K562 (cell line): ENCODE measurements at regions not wholly inside any gene's neighbourhood (a gene's known extent, or its start where the extent isn't known, plus 50 kb on each side); places are given as distances from the start of the nearest gene placed in this dataset.

Source experiments
- ATAC-seq: fragments of 200-7000 bp; cut with Tn5 transposase; 3 replicates; pipeline ENCODE4 v1.9.1; 2020; ENCODE audit warnings: moderate library complexity
- BruUV-seq: library from RNA; stranded (reverse); fragments of 400-500 nt; replicated peaks from 2 replicates; lab custom pipeline; 2021; lab: Mats Ljungman, UMichigan
- CTCF ChIA-PET: fragments of 300-600 bp; formaldehyde crosslinking; extraction: SDS; loops from one replicate; lab custom pipeline; 2021; ENCODE audit warnings: low intra/inter-chr PET ratio; lab: Yijun Ruan, JAX
- POLR2A ChIA-PET: fragments of 300-600, 350-650 bp; sonication (Branson Sonifier 250); formaldehyde crosslinking; extraction: SDS; loops from one replicate; lab custom pipeline; 2021; ENCODE audit warnings: antibody characterized with exemption, inconsistent platforms; lab: Yijun Ruan, JAX
- DNase-seq, 4 experiments: peaks; one replicate each; pipeline versions ENCODE4 v3.0.0 to v3.0.0-alpha.2; 2011 to 2018; ENCODE audit warnings: low spot score in 3 of 4, mixed read lengths in 3 of 4; ENCODE audit errors: extremely low read depth in 1 of 4
- FAIRE-seq: peaks from 2 replicates; lab custom pipeline; 2011; peaks lifted over from hg19 to GRCh38; lab: Jason Lieb, UNC
- H2AFZ ChIP-seq: 2 replicates; pipeline ENCODE4 v1.6.0; 2011; ENCODE audit warnings: low read depth, low read length, control low read depth, inconsistent platforms
- H3K27ac ChIP-seq: fragments of 200-600 bp; 3 replicates; pipeline ENCODE4 v1.8.0; 2011; ENCODE audit warnings: low read depth, mild to moderate bottlenecking, control low read depth, inconsistent platforms, low read length, moderate library complexity, mixed read lengths; ENCODE audit errors: extremely low read depth
- H3K27me3 ChIP-seq, 2 experiments: fragments of 300-600 bp in 1 of 2; 2 replicates in 1 of 2; 3 replicates in 1 of 2; pipeline versions ENCODE4 v1.6.0 to v1.8.0; 2011; ENCODE audit warnings: inconsistent platforms in 2 of 2, low read length in 2 of 2, mild to moderate bottlenecking in 1 of 2, mixed read lengths in 1 of 2, moderate library complexity in 1 of 2; ENCODE audit not compliant: control insufficient read depth in 2 of 2, insufficient read depth in 2 of 2
- H3K36me3 ChIP-seq: fragments of 300-600 bp; 3 replicates; pipeline ENCODE4 v1.8.0; 2011; ENCODE audit warnings: mild to moderate bottlenecking, low read length, inconsistent platforms; ENCODE audit not compliant: control insufficient read depth, insufficient read depth
- H3K4me1 ChIP-seq, 2 experiments: fragments of 200-600 bp in 1 of 2; replicated peaks in 1 of 2; 2 replicates in 1 of 2; 3 replicates in 1 of 2; pipeline versions ENCODE4 v1.5.1 to v1.8.0; 2011; ENCODE audit warnings: inconsistent platforms in 2 of 2, low read length in 2 of 2, mild to moderate bottlenecking in 1 of 2, mixed read lengths in 1 of 2, moderate library complexity in 1 of 2; ENCODE audit not compliant: control insufficient read depth in 2 of 2, insufficient read depth in 2 of 2
- H3K4me2 ChIP-seq: 2 replicates; pipeline ENCODE4 v1.6.1; 2011; ENCODE audit warnings: low read length, control low read depth, inconsistent platforms, mixed read lengths; ENCODE audit not compliant: insufficient read depth
- H3K4me3 ChIP-seq: fragments of 200-600 bp; sonication (generic), shearing (Covaris generic); 2 replicates; pipeline ENCODE4 v1.5.1; 2016; ENCODE audit warnings: control low read depth, inconsistent platforms
- H3K79me2 ChIP-seq: fragments of 200-600 bp; 3 replicates; pipeline ENCODE4 v1.8.0; 2011; ENCODE audit warnings: low read length, inconsistent platforms; ENCODE audit not compliant: control insufficient read depth, insufficient read depth
- H3K9ac ChIP-seq, 2 experiments: 2 replicates each; pipeline versions ENCODE4 v1.6.0 to v1.6.1; 2011; ENCODE audit warnings: low read depth in 2 of 2, low read length in 2 of 2, control low read depth in 1 of 2, inconsistent platforms in 1 of 2, mild to moderate bottlenecking in 1 of 2, mixed read lengths in 1 of 2; ENCODE audit not compliant: insufficient read depth in 1 of 2
- H3K9me1 ChIP-seq: one replicate; pipeline ENCODE4 v1.6.0; 2011; ENCODE audit warnings: inconsistent platforms, mild to moderate bottlenecking, low read length, moderate library complexity; ENCODE audit not compliant: control insufficient read depth, insufficient read depth
- H3K9me3 ChIP-seq: replicated peaks from 2 replicates; pipeline ENCODE4 v1.5.1; 2011; ENCODE audit warnings: low read depth, low read length, inconsistent platforms; ENCODE audit not compliant: control insufficient read depth, insufficient read depth
- H4K20me1 ChIP-seq: replicated peaks from 2 replicates; pipeline ENCODE4 v1.6.1; 2011; ENCODE audit warnings: low read length, inconsistent platforms, mixed read lengths; ENCODE audit not compliant: control insufficient read depth, insufficient read depth
- AFF4 ChIP-seq: sonication (generic); formaldehyde crosslinking; IDR thresholded peaks from 2 replicates; pipeline ENCODE4 v1.8.0; 2023; ENCODE audit warnings: mild to moderate bottlenecking, missing genetic modification reagents
- DACH1 ChIP-seq: fragments of 450-650 bp; IDR thresholded peaks from 2 replicates; pipeline ENCODE4 v1.6.1; 2018; ENCODE audit not compliant: partially characterized antibody
- MTF1 ChIP-seq: fragments of 250-450 bp; sonication (Bioruptor Pico); IDR thresholded peaks from 2 replicates; pipeline ENCODE4 v1.9.0; 2021; ENCODE audit warnings: moderate library complexity, mild to moderate bottlenecking, inconsistent platforms, borderline replicate concordance
- NCOA2 ChIP-seq, 2 experiments: fragments of 450-650 bp; IDR thresholded peaks; 2 replicates each; pipeline ENCODE4 v1.6.1; 2018; ENCODE audit warnings: mild to moderate bottlenecking in 2 of 2, moderate library complexity in 1 of 2; ENCODE audit not compliant: partially characterized antibody in 2 of 2
- TSC22D4 ChIP-seq: fragments of 450-650 bp; IDR thresholded peaks from 2 replicates; pipeline ENCODE4 v1.6.1; 2016; ENCODE audit warnings: missing genetic modification characterization, missing biosample characterization, control low read depth
- YY1 ChIP-seq, 3 experiments: IDR thresholded peaks; 2 replicates each; pipeline ENCODE4 v1.6.1; 2011; ENCODE audit warnings: low read length in 2 of 3, mild to moderate bottlenecking in 2 of 3, moderate library complexity in 2 of 3, borderline replicate concordance in 1 of 3, control low read depth in 1 of 3, low read depth in 1 of 3; ENCODE audit not compliant: insufficient read depth in 3 of 3, insufficient replicate concordance in 2 of 3, control insufficient read depth in 1 of 3, insufficient read length in 1 of 3; ENCODE audit errors: extremely low read depth in 1 of 3
- ZEB2 ChIP-seq: fragments of 450-650 bp; IDR thresholded peaks from 2 replicates; pipeline ENCODE4 v1.6.1; 2016
- ZNF175 ChIP-seq: fragments of 200-800 bp; sonication (Bioruptor generic); IDR thresholded peaks from 2 replicates; pipeline ENCODE4 v1.6.1; 2016; ENCODE audit warnings: low read depth, mild to moderate bottlenecking, missing genetic modification characterization, missing compliant biosample characterization
- WGBS: fragments of 100-300 bp; shearing (Covaris generic); methylation state at CpG from one replicate; pipeline ENCODE4 v1.1.6; 2016; ENCODE audit warnings: low coverage, mixed read lengths; ENCODE audit not compliant: insufficient coverage; ENCODE audit errors: missing lambda C conversion rate; 5-methylcytosine and 5-hydroxymethylcytosine counted together
- in situ Hi-C: fragments of 300-500 bp; cut with MboI; formaldehyde crosslinking; loops from 4 replicates; pipeline ENCODE4 v1.15.0; 2018; ENCODE audit warnings: inconsistent platforms, mixed read lengths
- intact Hi-C: fragments of 100-400 bp; cut with micrococcal nuclease; formaldehyde crosslinking; loops from 2 replicates; pipeline ENCODE4 v1.14.2; 2022
- TF ChIP-seq, protein P1 (sequence below): IDR thresholded peaks from 2 replicates; pipeline ENCODE4 v1.6.1; 2011; ENCODE audit warnings: borderline replicate concordance, low read depth, mild to moderate bottlenecking, moderate library complexity, low read length; ENCODE audit not compliant: insufficient read depth, poor library complexity, severe bottlenecking

GRCh38 chr4:160847228-160847627 lies 1316.6 kb downstream of the FSTL5 start (continued):
- no peak for TF ChIP-seq YY1 (IDR thresholded peaks at IDR 0.05; ENCODE audit: borderline replicate concordance in 1 of 3, control insufficient read depth in 1 of 3, extremely low read depth in 1 of 3, insufficient read depth in 3 of 3, insufficient read length in 1 of 3, insufficient replicate concordance in 2 of 3, low read depth in 1 of 3, low read length in 2 of 3)

DNA sequence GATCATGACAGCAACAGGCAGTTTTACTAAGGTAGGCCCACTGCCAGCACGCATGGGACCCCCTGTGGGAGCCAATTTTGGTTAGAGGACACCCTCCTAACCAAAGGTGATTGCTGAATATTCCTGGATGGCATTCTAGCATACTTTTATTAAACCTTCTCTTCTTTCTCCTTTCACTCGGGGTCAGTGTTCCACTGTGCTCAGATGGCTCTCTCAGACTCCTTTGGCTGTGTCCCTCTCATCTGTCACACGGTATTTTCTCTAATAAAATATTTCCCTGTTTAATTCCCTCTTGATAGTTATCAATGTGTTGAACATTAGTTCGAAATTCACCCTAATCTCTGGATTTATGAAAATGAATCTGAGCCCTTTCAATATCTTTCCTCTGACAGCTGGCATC lies 1315.3 kb downstream of the FSTL5 start:
- Histone ChIP-seq H2AFZ (no peak overlapping the region), H3K27ac (no peak overlapping the region), H3K9me3 (no peaks in the 10 kb centered on the region), H3K79me2 (no peaks in the 10 kb centered on the region), H3K4me3 (no peak overlapping the region), H3K36me3 (no peaks in the 10 kb centered on the region), H3K4me2 (no peak overlapping the region), H3K9me1 (no peaks in the 10 kb centered on the region), H3K27me3 (no peaks in the 10 kb centered on the region), H3K4me1 (no peaks in the 10 kb centered on the region), H4K20me1 (no peaks in the 10 kb centered on the region), H3K9ac (no peak overlapping the region)
- FAIRE-seq (no peak), ATAC-seq (no peak), DNase-seq (no peak)
- BruUV-seq = no TSS peak
- CTCF ChIA-PET = no interaction called here
- POLR2A ChIA-PET = no interaction called here
- intact Hi-C loops (no loop called here), in situ Hi-C loops (no loop called here)
- whole genome bisulfite sequencing = 0% methylated on average over 2 of the region's 4 CpGs
- TF ChIP-seq AFF4 (CRISPR knock-in tag) (no peak), ZNF175 (CRISPR knock-in tag) (no peak), MTF1 (CRISPR knock-in tag) (no peak), TSC22D4 (no peak), ZEB2 (no peak), NCOA2 (IDR thresholded peaks at IDR 0.05; ENCODE audit: partially characterized antibody in 2 of 2) (no peak), DACH1 (no peak)
- TF ChIP-seq, protein P1, sequence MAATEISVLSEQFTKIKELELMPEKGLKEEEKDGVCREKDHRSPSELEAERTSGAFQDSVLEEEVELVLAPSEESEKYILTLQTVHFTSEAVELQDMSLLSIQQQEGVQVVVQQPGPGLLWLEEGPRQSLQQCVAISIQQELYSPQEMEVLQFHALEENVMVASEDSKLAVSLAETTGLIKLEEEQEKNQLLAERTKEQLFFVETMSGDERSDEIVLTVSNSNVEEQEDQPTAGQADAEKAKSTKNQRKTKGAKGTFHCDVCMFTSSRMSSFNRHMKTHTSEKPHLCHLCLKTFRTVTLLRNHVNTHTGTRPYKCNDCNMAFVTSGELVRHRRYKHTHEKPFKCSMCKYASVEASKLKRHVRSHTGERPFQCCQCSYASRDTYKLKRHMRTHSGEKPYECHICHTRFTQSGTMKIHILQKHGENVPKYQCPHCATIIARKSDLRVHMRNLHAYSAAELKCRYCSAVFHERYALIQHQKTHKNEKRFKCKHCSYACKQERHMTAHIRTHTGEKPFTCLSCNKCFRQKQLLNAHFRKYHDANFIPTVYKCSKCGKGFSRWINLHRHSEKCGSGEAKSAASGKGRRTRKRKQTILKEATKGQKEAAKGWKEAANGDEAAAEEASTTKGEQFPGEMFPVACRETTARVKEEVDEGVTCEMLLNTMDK = no peak
- TF ChIP-seq, all 486 proteins: peak for 0
